ENCODE measurements at regions not wholly inside any gene's neighbourhood (a gene's known extent, or its start where the extent isn't known, plus 50 kb on each side); places are given as distances from the start of the nearest gene placed in this dataset.

DNA sequence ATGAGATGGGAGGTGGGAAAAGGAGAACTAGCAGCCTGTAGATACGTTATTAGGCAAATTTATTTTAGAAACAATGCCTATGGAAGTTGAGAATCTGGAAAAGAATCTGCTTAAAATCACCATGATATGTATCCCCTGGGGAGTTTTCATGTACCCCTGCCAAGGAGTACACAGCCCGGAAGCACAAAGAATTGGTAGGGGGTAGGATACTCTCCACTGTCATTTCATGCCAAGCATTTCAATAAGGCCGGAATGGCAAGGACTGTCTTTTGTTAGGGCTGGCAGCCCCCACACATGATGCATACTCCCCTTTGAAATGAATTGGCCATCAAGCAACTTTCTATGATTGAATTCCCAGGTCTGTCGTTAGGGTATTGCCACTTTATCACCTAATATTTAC lies 111.5 kb upstream of the APP start:
- TF ChIP-seq ZNF433 (tag by site-specific recombination; IDR thresholded peaks at IDR 0.05; ENCODE audit: low read depth) (no peak), ZBTB20 (tag by site-specific recombination; IDR thresholded peaks at IDR 0.05) (no peak), SCRT1 (tag by site-specific recombination; IDR thresholded peaks at IDR 0.05; ENCODE audit: borderline replicate concordance) (no peak), ZNF174 (tag by site-specific recombination; IDR thresholded peaks at IDR 0.05) (no peak)
- TF ChIP-seq, protein P1, sequence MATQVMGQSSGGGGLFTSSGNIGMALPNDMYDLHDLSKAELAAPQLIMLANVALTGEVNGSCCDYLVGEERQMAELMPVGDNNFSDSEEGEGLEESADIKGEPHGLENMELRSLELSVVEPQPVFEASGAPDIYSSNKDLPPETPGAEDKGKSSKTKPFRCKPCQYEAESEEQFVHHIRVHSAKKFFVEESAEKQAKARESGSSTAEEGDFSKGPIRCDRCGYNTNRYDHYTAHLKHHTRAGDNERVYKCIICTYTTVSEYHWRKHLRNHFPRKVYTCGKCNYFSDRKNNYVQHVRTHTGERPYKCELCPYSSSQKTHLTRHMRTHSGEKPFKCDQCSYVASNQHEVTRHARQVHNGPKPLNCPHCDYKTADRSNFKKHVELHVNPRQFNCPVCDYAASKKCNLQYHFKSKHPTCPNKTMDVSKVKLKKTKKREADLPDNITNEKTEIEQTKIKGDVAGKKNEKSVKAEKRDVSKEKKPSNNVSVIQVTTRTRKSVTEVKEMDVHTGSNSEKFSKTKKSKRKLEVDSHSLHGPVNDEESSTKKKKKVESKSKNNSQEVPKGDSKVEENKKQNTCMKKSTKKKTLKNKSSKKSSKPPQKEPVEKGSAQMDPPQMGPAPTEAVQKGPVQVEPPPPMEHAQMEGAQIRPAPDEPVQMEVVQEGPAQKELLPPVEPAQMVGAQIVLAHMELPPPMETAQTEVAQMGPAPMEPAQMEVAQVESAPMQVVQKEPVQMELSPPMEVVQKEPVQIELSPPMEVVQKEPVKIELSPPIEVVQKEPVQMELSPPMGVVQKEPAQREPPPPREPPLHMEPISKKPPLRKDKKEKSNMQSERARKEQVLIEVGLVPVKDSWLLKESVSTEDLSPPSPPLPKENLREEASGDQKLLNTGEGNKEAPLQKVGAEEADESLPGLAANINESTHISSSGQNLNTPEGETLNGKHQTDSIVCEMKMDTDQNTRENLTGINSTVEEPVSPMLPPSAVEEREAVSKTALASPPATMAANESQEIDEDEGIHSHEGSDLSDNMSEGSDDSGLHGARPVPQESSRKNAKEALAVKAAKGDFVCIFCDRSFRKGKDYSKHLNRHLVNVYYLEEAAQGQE (tag by site-specific recombination; IDR thresholded peaks at IDR 0.05) = no peak
- TF ChIP-seq, protein P2, sequence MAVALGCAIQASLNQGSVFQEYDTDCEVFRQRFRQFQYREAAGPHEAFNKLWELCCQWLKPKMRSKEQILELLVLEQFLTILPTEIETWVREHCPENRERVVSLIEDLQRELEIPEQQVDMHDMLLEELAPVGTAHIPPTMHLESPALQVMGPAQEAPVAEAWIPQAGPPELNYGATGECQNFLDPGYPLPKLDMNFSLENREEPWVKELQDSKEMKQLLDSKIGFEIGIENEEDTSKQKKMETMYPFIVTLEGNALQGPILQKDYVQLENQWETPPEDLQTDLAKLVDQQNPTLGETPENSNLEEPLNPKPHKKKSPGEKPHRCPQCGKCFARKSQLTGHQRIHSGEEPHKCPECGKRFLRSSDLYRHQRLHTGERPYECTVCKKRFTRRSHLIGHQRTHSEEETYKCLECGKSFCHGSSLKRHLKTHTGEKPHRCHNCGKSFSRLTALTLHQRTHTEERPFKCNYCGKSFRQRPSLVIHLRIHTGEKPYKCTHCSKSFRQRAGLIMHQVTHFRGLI (tag by site-specific recombination; IDR thresholded peaks at IDR 0.05) = no peak
- TF ChIP-seq, protein P3, sequence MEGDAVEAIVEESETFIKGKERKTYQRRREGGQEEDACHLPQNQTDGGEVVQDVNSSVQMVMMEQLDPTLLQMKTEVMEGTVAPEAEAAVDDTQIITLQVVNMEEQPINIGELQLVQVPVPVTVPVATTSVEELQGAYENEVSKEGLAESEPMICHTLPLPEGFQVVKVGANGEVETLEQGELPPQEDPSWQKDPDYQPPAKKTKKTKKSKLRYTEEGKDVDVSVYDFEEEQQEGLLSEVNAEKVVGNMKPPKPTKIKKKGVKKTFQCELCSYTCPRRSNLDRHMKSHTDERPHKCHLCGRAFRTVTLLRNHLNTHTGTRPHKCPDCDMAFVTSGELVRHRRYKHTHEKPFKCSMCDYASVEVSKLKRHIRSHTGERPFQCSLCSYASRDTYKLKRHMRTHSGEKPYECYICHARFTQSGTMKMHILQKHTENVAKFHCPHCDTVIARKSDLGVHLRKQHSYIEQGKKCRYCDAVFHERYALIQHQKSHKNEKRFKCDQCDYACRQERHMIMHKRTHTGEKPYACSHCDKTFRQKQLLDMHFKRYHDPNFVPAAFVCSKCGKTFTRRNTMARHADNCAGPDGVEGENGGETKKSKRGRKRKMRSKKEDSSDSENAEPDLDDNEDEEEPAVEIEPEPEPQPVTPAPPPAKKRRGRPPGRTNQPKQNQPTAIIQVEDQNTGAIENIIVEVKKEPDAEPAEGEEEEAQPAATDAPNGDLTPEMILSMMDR (tag by site-specific recombination; IDR thresholded peaks at IDR 0.05) = no peak
